Thoracic aorta (tissue), 2 donors: ENCODE measurements at regions not wholly inside any gene's neighbourhood (a gene's known extent, or its start where the extent isn't known, plus 50 kb on each side); places are given as distances from the start of the nearest gene placed in this dataset.
"Not testable (repeated sequence)": the region's sequence is repeated elsewhere in the genome, so short reads cannot be mapped to it uniquely, and the experiment has no call there.

Experiments used
- ATAC-seq: fragments of 150-250 bp; one replicate; pipeline ENCODE4 v1.8.0; 2017; ENCODE audit warnings: low read depth; ENCODE audit not compliant: insufficient number of reproducible peaks, low FRiP score
- DNase-seq: peaks from one replicate; pipeline ENCODE4 v3.0.0-alpha.2; 2020; ENCODE audit warnings: low spot score
- H3K27ac ChIP-seq, 2 donors: fragments of 200-600 bp; sonication (generic); 1 replicate in 1 of 2; 2 replicates in 1 of 2; pipeline ENCODE4 v1.5.1; 2016; ENCODE audit warnings: mild to moderate bottlenecking in 2 of 2, moderate library complexity in 2 of 2
- H3K27me3 ChIP-seq: fragments of 200-600 bp; sonication (generic); replicated peaks from 2 replicates; pipeline ENCODE4 v1.6.0; 2016; ENCODE audit warnings: mild to moderate bottlenecking; ENCODE audit not compliant: insufficient read depth
- H3K36me3 ChIP-seq: fragments of 200-600 bp; sonication (generic); one replicate; pipeline ENCODE4 v1.5.1; 2016
- H3K4me1 ChIP-seq, 2 donors: fragments of 200-600 bp; sonication (generic); 1 replicate in 1 of 2; 2 replicates in 1 of 2; pipeline versions ENCODE4 v1.5.1 to v1.6.0; 2016; ENCODE audit warnings: low read depth in 2 of 2, mild to moderate bottlenecking in 1 of 2; ENCODE audit not compliant: control insufficient read depth in 1 of 2
- H3K4me3 ChIP-seq: fragments of 200-600 bp; sonication (generic); 2 replicates; pipeline ENCODE4 v1.5.1; 2016; ENCODE audit warnings: mild to moderate bottlenecking
- H3K9me3 ChIP-seq: fragments of 200-600 bp; sonication (generic); 2 replicates; pipeline ENCODE4 v1.5.1; 2016
- TF ChIP-seq, protein P1 (sequence below): fragments of 200-600 bp; sonication (generic); IDR thresholded peaks from one replicate; pipeline ENCODE4 v1.5.1; 2019; ENCODE audit warnings: antibody characterized with exemption

GRCh38 chr12:86719381-86719780, 463.2 kb upstream of the MGAT4C start:
- DNase-seq (no peak), ATAC-seq (no peak)
- Histone ChIP-seq H3K36me3 (no peaks in the 10 kb centered on the region), H3K27me3 (no peaks in the 10 kb centered on the region), H3K4me1 (no peaks in the 10 kb centered on the region), H3K9me3 (no peaks in the 10 kb centered on the region), H3K4me3 (no peak overlapping the region), H3K27ac (no peak overlapping the region)
- TF ChIP-seq, protein P1, sequence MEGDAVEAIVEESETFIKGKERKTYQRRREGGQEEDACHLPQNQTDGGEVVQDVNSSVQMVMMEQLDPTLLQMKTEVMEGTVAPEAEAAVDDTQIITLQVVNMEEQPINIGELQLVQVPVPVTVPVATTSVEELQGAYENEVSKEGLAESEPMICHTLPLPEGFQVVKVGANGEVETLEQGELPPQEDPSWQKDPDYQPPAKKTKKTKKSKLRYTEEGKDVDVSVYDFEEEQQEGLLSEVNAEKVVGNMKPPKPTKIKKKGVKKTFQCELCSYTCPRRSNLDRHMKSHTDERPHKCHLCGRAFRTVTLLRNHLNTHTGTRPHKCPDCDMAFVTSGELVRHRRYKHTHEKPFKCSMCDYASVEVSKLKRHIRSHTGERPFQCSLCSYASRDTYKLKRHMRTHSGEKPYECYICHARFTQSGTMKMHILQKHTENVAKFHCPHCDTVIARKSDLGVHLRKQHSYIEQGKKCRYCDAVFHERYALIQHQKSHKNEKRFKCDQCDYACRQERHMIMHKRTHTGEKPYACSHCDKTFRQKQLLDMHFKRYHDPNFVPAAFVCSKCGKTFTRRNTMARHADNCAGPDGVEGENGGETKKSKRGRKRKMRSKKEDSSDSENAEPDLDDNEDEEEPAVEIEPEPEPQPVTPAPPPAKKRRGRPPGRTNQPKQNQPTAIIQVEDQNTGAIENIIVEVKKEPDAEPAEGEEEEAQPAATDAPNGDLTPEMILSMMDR, result no peak

DNA sequence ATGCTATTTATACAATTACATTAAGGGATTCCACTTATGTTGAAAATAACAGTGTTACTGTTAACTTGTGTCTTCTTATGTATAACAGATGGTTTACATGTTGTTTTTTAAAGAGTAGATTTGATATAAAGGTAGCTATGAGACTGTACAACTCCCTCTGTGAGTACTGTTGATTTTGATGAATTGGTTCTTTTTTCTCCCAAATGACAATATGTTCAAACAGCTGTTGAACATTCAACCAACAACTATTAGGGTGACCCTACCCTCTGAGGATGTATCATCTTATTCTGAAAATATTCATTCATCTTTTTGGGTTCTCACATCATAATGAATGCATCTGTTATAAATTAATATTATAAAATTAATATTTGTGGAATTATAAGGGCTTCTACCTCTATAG, 456.9 kb upstream of the MGAT4C start:
- H3K4me3 ChIP-seq, result no peak overlapping the region
- ATAC-seq (no peak), DNase-seq (no peak)
- no peak overlapping the region for H3K27ac ChIP-seq
- TF ChIP-seq, protein P1, result no peak
- no peaks in the 10 kb centered on the region for H3K36me3 ChIP-seq
- H3K4me1 ChIP-seq, result peaks cover 0 to 2% of the 10 kb centered on the region in 2 donors
- no peaks in the 10 kb centered on the region for H3K9me3 ChIP-seq
- H3K27me3 ChIP-seq, result no peaks in the 10 kb centered on the region

DNA sequence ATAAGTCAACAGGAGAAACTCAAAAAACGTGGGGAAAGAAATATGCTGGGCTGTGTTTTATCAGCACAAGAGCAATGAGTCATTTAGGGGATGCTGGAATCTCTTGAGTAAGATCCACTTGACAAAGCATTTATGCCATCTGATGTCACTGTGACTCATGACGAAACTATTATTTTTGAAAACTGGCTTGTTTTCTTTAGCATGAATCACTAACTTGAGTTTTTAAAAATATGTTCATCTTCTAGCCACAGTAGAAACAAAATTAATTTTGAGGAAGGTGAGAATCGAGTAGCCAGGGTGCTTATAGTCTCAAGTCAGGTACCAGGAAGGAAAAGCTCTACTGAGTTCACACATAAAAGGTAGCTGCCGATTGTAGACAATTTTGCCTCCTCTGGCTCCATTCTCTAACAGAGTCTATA, 456.2 kb upstream of the MGAT4C start:
- no peak overlapping the region for H3K4me3 ChIP-seq
- no peak overlapping the region for H3K27ac ChIP-seq
- DNase-seq, result no peak
- ATAC-seq, result peak; percentile 86
- H3K4me1 ChIP-seq, result peaks cover 0 to 2% of the 10 kb centered on the region in 2 donors
- no peaks in the 10 kb centered on the region for H3K27me3 ChIP-seq
- H3K36me3 ChIP-seq, result no peaks in the 10 kb centered on the region
- H3K9me3 ChIP-seq, result no peaks in the 10 kb centered on the region
- TF ChIP-seq, protein P1, result no peak

DNA sequence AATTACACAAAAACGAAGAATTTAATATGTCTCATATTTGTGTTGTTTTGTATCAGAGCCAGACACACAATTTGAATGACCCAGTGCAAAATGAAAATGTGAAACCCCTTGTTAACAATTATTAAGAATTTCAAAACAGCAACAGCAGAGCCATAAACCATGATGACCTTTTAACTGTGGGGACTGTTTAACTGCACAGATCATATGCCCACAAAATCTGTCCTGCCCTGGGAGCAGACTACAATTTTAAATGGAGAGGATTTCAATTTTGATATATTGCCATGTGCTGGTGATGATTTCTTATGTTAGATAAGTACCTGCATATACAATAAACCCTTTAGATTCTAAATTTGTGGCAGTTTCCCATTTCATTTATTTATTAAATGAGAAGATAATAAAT, 455.5 kb upstream of the MGAT4C start:
- no peaks in the 10 kb centered on the region for H3K36me3 ChIP-seq

GRCh38 chr12:86710109-86710508, 453.9 kb upstream of the MGAT4C start:
- no peaks in the 10 kb centered on the region for H3K27me3 ChIP-seq
- no peak overlapping the region for H3K27ac ChIP-seq
- no peak for DNase-seq
- no peaks in the 10 kb centered on the region for H3K9me3 ChIP-seq
- no peak for ATAC-seq
- H3K4me3 ChIP-seq, result no peak overlapping the region
- peaks cover 0 to 2% of the 10 kb centered on the region in 2 donors for H3K4me1 ChIP-seq
- H3K36me3 ChIP-seq, result no peaks in the 10 kb centered on the region
- TF ChIP-seq, protein P1, result no peak

More for the DNA sequence above, 455.5 kb upstream of the MGAT4C start:
- H3K4me1 ChIP-seq, result peaks cover 0 to 2% of the 10 kb centered on the region in 2 donors
- no peak overlapping the region for H3K27ac ChIP-seq
- no peaks in the 10 kb centered on the region for H3K27me3 ChIP-seq
- no peaks in the 10 kb centered on the region for H3K9me3 ChIP-seq
- no peak overlapping the region for H3K4me3 ChIP-seq
- no peak for ATAC-seq
- DNase-seq, result no peak
- TF ChIP-seq, protein P1, result no peak

GRCh38 chr12:86709017-86709416, 452.8 kb upstream of the MGAT4C start:
- H3K4me3 ChIP-seq, H3K4me1 ChIP-seq, H3K36me3 ChIP-seq, H3K9me3 ChIP-seq, DNase-seq, ATAC-seq, H3K27me3 ChIP-seq, H3K27ac ChIP-seq: not testable (repeated sequence)
